ENCODE measurements at regions not wholly inside any gene's neighbourhood (a gene's known extent, or its start where the extent isn't known, plus 50 kb on each side); places are given as distances from the start of the nearest gene placed in this dataset.

DNA sequence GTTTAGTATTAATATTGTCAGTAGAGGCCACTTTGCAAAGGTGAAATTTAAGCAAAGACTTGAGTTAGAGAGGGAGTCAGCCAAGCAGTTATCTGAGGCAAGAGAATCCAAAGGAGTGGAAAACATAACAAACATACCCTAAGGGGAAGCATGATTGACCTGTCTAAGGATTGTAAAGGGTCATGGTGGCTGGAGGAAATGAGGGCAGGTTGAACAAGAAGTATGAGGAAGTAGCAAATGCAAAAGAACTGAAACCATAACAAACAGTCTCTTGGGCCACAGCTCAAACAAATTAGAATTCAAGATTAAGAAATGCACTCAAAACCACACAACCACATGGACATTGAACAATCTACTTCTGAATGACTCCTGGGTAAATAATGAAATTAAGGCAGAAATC is 103.2 kb downstream of the FBXO5 start:
- TF ChIP-seq, protein P1, sequence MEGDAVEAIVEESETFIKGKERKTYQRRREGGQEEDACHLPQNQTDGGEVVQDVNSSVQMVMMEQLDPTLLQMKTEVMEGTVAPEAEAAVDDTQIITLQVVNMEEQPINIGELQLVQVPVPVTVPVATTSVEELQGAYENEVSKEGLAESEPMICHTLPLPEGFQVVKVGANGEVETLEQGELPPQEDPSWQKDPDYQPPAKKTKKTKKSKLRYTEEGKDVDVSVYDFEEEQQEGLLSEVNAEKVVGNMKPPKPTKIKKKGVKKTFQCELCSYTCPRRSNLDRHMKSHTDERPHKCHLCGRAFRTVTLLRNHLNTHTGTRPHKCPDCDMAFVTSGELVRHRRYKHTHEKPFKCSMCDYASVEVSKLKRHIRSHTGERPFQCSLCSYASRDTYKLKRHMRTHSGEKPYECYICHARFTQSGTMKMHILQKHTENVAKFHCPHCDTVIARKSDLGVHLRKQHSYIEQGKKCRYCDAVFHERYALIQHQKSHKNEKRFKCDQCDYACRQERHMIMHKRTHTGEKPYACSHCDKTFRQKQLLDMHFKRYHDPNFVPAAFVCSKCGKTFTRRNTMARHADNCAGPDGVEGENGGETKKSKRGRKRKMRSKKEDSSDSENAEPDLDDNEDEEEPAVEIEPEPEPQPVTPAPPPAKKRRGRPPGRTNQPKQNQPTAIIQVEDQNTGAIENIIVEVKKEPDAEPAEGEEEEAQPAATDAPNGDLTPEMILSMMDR (conservative IDR thresholded peaks at IDR 0.05; ENCODE audit: low read depth, low read length) = no peak
- no peak for TF ChIP-seq EZH2 (IDR thresholded peaks at IDR 0.05; ENCODE audit: borderline replicate concordance, low read depth, low read length, poor library complexity, severe bottlenecking)
